CD4-positive, alpha-beta T cell treated with Interleukin-4 for 1 hour (primary cell): ENCODE measurements at regions not wholly inside any gene's neighbourhood (a gene's known extent, or its start where the extent isn't known, plus 50 kb on each side); places are given as distances from the start of the nearest gene placed in this dataset.
"Not testable (repeated sequence)": the region's sequence is repeated elsewhere in the genome, so short reads cannot be mapped to it uniquely, and the experiment has no call there.

Experiments
- DNase-seq, 2 donors: peaks; one replicate each; pipeline ENCODE4 v3.0.0-alpha.2; 2020 to 2022

DNA sequence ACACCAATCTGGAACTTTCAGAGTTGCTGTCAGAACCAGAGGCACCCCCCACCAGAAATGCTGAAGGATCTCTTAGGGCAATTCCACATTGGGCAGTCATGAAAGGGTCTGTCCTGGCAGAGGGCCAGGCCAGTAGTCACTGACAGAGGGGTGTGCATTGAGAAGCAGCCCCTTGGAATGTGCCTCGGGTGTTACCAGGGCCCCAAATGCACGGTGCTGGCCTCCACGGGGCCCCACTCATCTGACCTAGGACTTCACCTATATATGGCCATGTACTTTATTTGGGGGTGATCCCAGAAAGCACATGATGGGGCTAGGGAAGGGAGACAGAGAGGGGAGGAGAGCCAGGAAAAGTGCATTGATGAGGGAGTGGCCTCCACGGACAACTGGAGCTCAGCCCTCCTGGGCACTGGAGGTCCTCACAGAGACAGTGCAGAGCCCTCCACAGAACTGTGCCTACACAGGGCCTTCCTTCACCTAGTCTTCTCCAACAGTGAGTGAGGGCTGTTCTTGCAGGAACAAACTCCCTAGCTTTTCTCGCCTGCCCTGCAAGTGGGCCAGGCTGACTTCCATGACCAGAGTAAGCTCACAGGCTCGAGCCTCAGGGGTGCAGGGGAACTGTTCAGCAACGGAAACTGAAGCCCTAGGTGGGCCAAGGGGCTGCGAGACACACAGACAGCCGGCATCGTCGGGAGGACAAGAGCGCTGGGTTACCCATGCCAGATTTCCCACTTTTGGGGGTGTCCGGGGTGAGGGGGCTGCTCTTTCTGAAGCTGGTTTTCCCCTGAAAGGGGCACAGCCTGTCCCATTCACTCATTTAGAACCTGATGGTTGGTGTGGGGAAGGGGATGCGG lies 136.2 kb downstream of the HMX1 start:
- peak in 1 of 2 donors; percentile 9 for DNase-seq

DNA sequence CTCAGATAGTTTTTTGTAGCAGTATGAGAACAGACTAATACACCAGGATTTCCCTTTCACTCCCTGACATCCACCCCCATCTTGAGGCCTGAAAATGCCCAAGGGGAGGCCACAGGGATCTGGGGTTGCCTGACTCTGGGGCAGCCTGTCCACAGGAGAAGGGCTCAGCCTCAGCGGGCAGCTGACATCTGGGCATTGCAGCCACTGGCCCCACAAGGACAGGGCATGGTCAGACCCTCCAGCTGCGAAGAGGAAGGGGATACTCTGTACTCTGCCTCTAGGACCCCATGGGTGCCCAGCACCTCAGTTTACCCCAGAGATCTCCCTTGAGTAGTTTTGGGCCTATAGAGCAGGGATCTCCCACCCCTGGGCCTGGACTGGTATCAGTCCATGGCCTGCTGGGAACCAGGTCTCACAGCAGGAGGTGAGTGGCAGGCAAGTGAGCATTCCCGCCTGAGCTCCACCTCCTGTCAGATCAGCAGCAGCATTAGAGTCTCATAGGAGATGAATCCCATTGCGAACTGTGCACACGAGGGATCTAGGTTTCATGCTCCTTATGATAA lies 138.9 kb downstream of the HMX1 start:
- DNase-seq, result peak in 1 of 2 donors; percentile 9

DNA sequence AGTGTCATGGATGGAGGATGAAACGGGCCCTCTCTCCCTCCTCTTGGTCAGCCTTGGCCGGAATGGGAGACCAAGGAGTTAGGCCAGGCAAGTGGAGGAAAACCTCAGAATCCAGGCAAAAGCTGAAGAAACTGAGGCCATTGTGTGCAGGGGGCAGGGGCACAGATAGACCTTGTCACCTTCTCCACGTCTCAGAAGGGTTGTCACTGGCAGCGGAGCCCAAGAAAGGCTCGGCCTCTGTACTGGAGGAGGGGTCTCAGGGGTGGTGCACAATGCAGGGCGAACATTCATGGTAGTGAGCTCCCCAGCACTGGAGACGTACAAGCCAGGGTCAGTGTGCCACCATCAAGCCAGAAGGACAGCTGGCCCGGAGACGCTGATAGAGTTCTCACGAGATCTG lies 139.5 kb downstream of the CPZ start:
- DNase-seq, result peak in 1 of 2 donors; percentile 10

DNA sequence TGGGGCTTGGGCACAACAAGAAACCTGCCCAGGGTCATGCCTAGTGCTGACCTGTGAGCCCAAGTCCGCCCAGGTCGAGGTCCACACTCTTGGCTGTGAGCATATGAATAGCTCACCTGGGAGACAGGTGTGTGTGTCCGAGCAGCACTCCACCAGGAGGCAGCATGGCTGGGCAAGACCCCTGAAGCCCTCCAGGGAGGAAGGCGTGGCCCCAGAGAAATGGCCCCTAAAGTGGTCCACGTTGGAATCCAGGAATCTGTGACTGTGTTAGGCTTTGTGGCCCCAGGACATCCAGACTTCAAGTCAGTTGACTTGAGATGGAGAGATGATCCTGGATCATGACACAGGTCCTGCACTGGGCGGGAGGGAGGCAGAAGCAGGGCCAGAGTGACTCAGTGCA lies 138.8 kb downstream of the CPZ start:
- no peak for DNase-seq

DNA sequence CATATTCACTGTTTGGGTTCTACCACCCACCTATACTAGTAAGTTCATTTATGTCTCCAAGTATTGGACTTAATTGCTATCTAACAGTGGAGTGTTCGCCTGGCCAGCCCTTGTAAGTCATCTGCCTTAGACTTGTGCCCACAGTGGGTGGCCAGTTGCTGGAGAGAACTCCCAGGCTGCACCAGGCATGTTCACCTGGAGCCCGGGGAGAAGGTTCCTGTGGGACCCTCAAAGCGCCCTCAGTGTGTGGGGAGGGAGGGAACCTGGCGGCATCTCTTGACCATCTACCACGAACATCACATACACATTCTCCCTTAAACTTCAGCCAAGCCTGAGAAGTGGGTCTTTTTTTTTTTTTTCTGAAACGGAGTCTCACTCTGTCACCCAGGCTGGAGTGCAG lies 138.1 kb downstream of the CPZ start:
- peak in 1 of 2 donors; percentile 8 for DNase-seq

DNA sequence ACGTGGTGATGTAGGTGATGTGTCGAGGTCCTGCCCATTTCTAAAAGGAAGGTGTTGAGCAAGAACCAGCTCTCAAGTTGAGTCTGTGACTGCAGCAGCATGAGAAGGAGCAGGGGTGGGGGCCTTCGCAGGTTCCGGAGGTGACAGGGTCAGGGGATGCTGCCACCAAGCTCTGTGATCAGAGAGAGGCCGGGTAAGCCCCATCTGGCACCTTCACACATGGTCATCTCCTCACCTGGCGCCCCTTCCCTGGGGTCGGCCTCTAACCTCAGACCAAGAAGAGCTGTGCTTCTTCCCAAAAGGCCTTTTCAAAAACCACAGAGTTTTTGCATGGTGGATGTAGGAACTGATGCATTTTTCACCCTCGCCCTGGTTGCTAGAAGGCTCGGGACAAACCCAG lies 137.6 kb downstream of the CPZ start:
- peak in 1 of 2 donors; percentile 9 for DNase-seq

DNA sequence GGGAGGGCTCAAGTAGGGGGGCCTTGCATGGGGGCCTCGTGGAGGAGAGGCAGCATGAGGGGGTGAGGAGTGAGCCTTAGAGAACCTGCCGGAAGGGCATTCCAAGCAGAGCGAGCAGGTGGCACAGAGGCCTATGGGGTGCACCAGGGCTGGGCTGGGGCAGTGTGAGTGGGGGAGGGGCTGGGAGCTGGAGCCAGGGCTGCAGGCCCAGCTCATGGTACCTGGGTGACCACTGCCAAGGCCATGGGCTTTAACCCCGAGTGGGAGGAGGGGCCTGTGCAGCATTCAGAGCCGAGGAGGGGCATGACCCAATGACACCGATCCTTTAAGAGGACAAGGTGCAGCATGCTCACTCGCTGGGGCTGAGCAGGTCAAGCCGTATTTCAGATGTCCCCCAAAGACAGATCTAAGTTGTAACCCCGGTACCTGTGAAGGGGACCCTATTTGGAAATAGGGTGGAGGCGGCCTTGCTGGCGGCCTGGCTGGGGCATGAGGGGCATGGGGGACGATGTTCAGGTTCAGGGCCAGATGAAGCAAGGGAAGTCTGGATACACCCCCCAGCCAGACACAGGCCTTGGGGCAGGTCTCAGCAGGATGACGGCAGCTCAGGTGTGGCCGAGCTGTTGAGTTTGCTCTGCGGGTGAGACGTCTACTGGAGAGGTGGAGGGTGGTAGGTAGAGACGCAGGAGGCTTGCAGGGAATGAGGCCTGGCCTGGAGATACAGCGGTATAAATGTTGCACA lies 137.0 kb downstream of the CPZ start:
- DNase-seq, result peak in 1 of 2 donors; percentile 7

DNA sequence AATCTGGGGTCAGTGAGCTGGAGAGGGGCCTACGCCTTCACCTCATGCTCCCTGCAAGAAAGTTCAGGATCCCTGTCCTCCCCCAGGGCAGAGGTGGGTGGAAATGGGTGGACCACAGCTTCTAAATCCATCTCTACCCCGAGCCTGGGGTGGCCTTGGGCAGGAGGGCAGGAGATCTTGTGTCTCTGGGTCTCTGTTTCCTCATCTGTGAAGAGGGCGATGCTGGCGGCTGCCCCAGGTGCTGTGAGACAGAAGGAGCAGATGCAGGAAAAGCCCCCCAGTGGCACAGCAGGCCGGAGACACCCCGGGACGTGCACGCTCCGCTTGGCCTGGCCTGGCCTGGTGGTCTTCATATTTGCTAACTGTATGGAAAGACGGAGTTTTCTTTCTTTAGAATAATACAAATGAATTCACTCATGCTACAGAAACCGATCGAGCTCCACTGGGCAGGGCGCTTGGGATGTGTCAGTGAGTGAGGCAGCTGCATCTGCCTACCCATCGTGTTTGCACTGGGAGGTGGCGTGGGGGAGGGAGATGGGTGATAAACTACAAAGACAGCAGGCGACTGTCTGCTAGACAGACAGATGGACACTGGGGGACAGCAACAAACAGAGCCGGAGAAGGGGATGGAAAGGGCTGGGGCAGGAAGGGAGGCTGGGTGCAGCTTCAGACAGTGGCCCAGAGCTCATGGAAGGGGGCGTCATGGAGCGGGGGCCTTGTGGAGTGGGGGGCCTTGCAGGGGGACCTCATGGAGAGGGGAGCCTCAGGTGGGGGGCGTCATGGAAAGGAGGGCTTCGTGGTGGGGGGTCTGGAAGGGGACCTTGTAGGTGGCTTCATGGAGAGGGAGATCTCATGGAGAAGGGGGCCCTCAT lies 136.2 kb downstream of the CPZ start:
- peak in 1 of 2 donors; percentile 7 for DNase-seq

DNA sequence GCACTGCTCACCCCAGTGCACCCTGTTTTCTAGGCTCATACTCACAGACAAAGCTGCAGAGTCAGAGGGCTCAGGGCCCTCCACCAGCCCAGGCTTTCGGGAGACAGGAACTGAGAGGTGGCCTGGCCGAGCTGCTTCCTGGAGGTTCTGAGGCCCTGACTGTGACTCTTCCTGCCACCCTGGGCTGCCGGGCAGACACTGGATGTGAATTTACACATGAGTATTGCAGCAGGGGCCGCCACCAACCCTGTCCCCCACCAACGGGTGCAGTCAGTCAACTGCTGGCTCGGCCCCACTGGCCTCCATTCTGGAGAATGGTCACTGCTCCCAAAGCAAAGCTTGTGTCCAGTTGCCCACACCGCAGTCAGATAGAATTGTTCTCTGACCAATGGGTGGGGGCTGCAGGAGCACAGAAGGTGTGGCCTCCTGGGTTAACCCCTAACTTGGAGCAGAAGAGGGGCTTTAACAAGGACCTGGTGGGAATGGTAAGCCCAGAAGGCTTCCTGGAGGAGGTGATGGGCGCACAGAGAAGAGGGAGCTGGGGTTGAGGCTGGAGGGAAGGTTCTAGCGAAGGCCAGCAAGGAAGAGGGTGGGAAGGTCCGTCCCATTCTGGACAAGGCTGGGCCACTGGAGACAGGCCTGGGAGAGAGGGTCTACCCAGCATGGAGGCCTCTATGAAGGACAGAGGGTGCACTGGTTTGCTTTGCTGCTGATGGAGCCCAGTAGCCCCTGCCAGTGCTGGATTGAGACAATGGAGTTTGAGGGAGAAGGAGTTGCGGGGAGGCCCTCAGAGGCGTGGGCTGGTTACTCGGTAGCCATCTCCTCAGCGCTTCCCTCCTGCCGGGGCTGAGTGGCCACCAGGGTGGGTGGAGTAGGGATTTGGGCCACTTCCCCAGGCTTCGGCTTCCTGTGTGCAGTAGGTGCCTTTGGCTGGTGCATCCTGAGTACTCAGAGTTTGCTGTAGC lies 135.3 kb downstream of the CPZ start:
- peak in 1 of 2 donors; percentile 9 for DNase-seq

DNA sequence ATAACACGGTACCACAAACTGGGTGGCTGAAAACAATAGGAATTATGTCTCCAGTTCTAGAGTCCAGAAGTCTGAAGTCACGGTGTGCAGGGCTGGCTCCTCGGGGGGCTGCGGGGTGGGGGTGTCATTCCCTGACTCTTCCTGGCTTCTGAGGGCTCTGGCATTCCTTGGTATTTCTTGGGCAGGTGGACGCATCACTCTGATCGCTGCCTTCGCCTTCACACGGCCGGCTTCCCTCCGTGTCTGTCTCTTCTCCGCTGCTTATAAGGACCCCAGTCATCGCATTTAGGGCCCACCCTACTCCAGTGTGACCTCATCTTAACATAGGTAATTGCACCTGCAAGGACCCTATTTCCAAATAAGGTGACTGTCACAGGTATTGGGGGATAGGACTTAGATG lies 134.6 kb downstream of the CPZ start:
- DNase-seq, result no peak

DNA sequence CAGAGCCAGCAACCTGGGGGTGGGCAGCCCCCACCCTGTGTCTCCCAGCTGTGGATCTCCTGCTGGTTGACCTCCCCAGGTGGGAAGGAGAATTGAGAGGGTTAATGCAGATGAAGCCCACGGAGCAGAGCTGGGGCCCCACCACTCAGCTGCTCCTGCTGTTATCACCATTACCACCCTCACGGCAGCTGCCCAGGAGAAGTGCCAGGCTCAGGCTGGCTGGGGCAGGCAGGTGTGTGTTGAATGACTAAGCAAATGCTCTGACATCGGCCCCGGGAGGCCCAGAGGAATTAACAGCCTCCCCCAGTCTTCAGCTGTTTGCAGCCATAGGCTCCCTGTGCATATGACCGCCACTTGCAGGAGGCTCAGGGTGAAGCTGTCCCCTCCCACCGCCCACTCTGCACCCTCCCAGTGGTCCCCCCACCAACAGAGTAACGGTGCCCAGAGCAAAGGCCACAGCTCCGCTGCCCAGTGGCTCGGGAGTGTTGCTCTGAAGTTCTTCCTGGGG lies 133.8 kb downstream of the CPZ start:
- DNase-seq, result peak in 1 of 2 donors; percentile 11

DNA sequence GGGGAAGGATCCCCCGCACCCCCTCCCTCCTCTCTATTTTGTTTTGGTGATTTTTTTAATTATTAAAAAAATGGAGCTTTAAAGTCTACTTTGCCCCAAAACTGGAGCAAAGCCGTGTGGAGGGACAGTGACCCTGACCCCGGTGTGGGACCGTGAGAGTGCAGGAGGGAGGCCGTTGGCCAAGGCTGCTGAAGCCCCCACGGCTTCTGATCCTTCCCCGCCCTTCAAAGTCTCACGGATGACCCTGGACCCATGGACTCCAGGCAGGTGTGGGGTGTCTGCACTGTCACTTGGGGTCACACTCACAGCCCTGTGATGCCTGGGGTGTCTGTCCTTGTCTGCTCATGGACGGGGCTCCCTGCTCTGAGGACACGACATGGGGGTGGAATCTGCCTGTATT lies 133.3 kb downstream of the CPZ start:
- no peak for DNase-seq

DNA sequence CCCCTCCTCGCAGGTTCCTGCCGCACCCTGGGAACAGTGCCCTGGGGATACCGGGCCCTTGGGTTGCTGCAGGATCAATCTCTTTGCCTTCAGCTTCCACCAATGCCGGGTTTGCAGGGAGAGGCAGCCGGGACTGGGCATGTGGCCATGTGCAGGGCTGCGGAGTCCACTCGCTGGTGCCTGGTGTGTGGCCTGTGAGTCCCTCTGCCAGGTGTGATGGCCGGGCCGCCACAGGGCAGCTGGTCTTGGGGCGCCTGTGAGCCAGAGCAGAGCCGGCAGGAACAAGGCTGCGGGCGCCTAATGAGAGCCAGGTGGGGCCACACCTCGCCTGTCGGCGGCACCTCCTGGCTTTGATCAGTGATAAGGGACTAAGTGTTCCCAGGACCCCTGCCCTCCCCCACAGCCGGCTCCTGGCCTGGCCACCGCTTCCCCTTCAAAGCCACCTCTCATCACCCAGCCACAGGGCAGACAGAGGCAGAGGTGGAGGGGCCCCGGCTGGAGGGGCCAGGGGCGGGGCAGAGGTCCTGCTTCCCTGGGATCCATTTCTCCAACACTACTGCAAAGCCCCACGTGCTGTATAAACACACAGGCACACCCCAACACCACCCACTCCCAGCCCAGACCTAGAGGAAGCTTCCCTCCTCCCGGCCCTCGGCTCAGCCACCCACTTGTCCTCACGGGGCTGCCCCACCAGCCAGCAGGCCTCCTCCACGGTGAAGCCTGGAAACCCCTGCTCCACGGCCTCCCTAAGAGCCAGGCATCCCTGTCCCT lies 132.7 kb downstream of the CPZ start:
- peak in 1 of 2 donors; percentile 10 for DNase-seq

DNA sequence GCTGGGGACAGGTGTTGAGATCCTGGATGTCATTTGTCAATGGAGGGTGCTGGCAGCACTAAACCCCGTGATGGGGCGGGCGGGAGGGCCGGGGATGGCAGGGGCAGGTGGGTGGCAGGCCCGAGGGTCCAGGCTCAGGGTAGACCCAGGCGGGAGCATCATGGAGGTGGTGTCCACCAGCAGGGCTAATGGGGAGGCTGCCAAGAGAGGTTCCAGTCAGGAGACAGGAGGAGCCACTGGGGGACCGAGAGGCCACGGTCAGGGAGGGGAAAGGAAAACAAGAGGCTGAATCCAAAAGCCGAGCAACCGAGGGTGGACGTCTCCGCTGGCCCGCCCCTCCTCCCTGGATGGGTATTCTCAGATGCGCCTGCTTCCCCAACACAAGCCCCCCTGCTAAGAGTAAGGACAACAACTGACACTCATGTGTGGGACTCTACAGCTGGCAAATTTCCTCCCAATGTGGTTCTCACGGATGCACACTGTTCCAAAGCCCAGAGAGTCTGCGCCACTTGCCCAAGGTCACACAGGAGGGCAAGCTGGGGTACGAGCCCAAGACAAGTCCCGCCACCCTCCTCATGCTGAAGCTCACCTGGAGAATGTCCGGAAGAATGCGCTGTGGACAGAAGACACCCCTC lies 132.0 kb downstream of the CPZ start:
- DNase-seq, result peak in 1 of 2 donors; percentile 3

DNA sequence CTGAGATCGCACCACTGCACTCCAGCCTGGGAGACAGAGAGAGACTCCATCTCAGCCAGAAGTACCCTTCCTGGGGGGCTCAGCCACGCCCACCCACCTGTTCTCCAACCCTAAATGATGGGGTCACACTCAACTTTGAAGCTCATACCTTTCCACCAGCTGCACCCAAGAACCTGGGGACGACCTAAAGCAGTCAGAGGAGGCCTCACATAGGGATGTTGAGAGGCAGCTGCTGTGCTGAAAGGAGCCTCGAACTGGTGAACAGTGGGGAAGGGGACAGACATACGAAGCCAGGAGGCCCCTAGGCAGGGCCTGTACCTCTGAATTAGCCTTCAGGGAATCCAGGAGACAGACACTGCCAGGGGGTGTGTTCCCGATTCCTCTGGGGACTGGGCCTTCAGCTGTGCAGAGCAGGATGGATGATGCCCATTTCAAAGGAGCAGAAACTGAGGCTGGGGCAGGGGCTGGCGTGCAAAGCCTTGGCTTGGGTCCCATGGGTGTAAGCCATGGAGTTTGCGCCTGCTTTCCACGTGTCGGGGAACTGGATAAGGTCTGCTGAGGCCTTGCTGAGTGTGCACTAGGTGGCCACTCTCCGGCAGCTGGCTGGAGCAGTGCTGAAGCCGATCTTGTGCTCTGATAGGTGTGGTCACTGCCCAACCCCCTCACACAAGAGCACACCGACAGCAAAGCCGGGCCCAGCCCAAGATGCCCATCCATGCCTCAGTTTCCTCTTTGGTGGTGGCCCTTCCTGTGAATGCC lies 130.8 kb downstream of the CPZ start:
- peak in 1 of 2 donors; percentile 7 for DNase-seq

DNA sequence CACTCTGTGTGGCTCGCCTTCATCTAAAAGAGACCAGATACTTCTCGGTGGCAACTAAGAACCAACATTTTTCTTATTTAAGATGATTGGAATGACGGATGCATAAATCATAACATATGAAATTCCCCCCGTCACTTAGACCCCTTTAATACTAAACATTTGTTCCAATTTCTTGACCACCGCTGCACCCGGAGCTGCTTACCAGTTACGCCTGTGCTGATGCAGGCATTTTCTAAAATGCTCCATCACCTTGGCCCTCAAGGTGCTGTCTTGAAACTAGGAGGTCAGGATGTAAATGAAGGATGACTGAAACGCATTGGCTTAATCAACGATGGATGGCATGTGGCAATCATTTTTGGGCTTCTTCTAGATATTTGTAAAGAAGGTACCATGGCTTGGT lies 130.0 kb downstream of the CPZ start:
- no peak for DNase-seq

DNA sequence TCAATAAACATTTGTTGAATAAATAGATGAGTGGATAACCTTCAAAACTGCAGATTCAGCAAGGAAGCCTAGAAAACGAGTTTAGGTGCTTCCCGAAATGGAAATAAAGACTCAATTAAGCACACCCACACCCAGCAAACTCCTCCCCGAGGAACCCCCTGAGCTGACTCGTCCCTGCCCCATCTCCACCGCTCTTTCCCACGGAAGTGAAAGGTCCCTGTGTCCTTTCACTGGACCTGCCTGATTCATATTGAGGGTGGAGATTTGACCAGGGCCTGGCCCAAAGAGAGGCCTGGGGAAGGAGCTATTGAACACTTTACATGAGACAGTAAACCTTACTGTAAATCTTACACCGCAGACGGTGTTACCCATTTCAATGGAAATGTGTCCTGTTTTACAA lies 129.1 kb downstream of the CPZ start:
- DNase-seq, result no peak

DNA sequence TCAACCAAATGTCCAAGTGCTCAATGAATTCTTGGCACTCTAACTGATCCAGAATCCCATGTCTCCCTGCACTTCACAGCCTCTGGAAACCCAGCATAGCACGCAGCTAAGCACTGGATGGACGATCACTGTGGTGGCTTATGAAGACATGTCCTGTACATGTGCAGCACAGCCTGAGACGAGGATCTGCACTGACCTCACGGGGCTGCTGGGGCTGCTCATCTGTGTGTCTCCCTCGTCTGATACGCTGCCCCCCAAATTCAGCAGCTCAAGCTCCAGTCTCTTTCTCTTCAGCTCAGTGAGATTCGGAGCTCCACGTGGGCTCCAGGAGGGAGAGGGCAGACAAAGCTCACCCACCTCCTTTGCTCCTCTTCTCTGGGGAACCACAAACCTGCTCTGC lies 126.9 kb downstream of the CPZ start:
- peak in 1 of 2 donors; percentile 5 for DNase-seq

DNA sequence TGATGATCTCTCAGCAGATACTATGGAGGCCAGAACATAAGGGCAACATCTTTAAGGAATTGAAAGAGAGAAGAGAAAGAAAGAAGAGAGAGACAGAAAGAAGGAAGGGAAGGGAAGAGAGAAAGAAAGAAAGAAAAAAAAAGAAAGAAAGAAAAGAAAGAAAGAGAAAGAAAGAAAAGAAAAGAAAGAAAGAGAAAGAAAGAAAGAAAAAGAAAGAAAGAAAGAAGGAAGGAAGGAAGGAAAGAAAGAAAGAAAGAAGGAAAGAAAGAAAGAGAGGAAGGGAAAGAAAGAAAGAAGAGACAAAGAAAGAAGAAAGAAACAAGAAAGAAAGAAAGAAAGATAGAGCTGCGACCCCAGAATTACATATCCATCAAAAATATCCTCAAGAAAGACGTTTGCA lies 124.9 kb downstream of the CPZ start:
- DNase-seq, result not testable (repeated sequence)
